D721Med (cell line): ENCODE measurements at regions not wholly inside any gene's neighbourhood (a gene's known extent, or its start where the extent isn't known, plus 50 kb on each side); places are given as distances from the start of the nearest gene placed in this dataset.
"Not testable (repeated sequence)": the region's sequence is repeated elsewhere in the genome, so short reads cannot be mapped to it uniquely, and the experiment has no call there.

ENCODE experiments used
- DNase-seq: peaks from one replicate; pipeline ENCODE4 v3.0.0; 2011; ENCODE audit warnings: low spot score; ENCODE audit not compliant: insufficient read length
- FAIRE-seq: peaks from 2 replicates; lab custom pipeline; 2011; peaks lifted over from hg19 to GRCh38; lab: Jason Lieb, UNC
- TF ChIP-seq, protein P1 (sequence below): IDR thresholded peaks from 2 replicates; pipeline ENCODE4 v1.5.1; 2012; ENCODE audit warnings: mild to moderate bottlenecking, control low read depth; ENCODE audit not compliant: insufficient read depth; ENCODE audit errors: missing control alignments

DNA sequence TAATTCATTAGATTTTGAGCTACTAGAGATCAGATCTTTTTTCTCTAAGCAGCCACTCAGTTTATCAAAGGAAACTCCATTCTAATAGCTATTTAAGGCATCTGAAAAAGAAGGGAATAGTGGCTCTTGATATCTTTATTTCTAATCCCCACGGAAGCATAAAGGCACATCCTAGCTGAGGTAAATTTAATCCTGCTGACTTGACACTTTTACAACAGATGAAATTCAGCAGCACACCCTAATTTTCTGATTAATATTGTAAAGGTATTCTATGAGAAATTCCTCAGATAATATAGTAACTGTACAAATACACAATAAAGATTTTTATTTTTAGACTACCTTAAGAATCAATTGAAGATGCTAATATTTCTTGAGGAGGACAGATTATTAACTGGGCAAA is 916.4 kb downstream of the TMTC2 start:
- DNase-seq, result no peak
- TF ChIP-seq, protein P1, sequence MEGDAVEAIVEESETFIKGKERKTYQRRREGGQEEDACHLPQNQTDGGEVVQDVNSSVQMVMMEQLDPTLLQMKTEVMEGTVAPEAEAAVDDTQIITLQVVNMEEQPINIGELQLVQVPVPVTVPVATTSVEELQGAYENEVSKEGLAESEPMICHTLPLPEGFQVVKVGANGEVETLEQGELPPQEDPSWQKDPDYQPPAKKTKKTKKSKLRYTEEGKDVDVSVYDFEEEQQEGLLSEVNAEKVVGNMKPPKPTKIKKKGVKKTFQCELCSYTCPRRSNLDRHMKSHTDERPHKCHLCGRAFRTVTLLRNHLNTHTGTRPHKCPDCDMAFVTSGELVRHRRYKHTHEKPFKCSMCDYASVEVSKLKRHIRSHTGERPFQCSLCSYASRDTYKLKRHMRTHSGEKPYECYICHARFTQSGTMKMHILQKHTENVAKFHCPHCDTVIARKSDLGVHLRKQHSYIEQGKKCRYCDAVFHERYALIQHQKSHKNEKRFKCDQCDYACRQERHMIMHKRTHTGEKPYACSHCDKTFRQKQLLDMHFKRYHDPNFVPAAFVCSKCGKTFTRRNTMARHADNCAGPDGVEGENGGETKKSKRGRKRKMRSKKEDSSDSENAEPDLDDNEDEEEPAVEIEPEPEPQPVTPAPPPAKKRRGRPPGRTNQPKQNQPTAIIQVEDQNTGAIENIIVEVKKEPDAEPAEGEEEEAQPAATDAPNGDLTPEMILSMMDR, result no peak
- FAIRE-seq, result no peak

DNA sequence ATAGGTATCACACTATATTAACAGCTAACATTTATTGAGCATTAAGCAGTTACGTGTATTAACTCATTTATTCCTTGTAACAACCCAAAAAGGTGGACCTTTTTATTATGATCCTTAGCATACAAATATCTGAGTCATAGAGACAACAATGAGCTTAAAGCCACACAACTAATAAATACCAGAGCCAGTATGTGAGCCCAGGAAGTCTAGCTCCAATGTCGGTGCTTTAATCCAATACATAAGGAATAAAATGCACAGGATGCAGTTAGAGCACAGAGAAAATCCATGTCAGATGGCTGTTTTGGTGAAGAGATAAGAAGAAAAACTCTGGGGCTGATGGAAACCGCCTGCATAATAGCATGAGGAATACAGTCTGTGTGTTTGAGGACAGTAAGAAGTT is 888.6 kb downstream of the TMTC2 start:
- TF ChIP-seq, protein P1, result no peak
- DNase-seq, result no peak
- FAIRE-seq, result no peak

DNA sequence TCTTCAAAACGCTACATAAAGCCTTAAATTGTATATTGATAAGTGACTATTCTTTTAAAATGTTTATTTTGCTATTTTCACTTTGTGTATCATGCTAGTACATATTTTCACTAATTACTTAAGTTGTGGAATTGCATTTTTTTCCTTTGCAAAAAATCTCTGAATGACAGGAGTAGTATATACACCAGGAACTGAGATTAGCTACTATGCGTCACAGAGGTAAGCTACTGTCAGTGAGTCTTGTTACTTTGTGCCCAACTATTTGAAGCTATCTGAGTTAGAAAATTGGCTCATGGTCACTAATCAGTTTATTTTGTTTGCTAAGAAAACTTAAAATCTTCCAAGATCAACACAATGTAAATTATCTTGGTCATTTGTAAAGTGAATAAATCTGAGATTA is 887.4 kb downstream of the TMTC2 start:
- DNase-seq (no peak), FAIRE-seq (no peak)
- TF ChIP-seq, protein P1, result no peak

- no peak for DNase-seq
These were observed 887.0 kb downstream of the TMTC2 start for GRCh38 chr12:83573671-83574070.

GRCh38 chr12:83559650-83560049 is 872.9 kb downstream of the TMTC2 start:
- DNase-seq, result no peak
- no peak for FAIRE-seq
- TF ChIP-seq, protein P1, result no peak

More at GRCh38 chr12:83573671-83574070, 887.0 kb downstream of the TMTC2 start:
- no peak for FAIRE-seq
- TF ChIP-seq, protein P1, result no peak

DNA sequence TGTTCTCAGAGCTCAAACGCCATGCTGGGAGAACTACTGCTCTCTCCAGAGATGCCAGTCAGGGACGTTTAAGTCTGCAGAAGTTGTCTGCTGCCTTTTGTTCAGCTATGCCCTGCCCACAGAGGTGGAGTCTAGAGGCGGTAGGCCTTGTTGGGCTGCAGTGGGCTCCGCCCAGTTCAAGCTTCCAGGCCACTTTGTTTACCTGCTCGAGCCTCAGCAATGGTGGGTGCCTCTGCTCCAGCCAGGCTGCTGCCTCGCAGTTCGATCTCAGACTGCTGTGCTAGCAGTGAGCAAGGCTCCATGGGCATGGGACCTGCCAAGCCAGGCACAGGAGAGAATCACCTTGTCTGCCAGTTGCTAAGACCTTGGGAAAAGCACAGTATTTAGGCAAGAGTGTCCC is 869.3 kb downstream of the TMTC2 start:
- FAIRE-seq, DNase-seq: not testable (repeated sequence)

DNA sequence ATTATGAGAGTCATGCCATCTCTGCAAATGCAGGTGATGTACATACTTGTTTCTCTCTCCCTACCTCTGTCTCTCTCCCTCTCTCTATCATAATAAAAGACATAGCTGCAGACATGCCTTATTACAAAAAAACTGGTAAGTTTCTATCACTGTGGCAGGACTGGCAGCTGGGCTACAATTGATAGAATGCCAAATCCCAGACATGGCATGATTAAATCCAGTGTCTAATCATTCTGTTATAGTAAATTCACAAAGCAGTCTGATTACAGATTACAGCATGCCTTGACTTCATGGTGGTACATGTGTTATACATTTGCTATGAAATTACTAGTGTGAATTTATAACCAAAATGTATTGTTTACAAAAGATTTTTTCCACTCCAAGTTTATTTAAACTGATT is 854.7 kb downstream of the TMTC2 start:
- DNase-seq, result no peak
- TF ChIP-seq, protein P1, result no peak
- no peak for FAIRE-seq

- TF ChIP-seq, protein P1, result no peak
- DNase-seq, result no peak
- no peak for FAIRE-seq
These were observed 851.8 kb downstream of the TMTC2 start for GRCh38 chr12:83538361-83538965.
